ENCODE measurements at regions not wholly inside any gene's neighbourhood (a gene's known extent, or its start where the extent isn't known, plus 50 kb on each side); places are given as distances from the start of the nearest gene placed in this dataset.

DNA sequence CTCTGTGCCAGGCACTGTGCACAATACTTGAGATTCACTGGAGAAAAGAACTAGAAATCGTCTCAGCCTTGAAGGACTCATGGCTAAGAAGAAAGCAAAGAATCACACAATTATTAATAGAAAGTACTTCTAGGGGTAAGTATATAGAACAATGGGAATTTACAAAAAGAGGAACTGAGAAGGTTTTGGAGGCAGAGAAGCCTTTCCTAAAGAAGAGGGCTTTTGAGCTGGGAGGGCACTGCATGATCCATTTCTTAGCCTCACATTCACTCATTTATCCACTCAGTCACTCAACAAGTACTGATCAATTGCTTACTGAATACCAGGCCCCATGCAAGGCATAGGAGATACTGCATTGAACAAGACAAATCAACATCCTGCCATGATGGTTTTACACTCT, 113.5 kb downstream of the TMEM114 start:
- WGBS, 2 donors: 73 to 79% methylated on average over 1 of the region's 1 CpG

DNA sequence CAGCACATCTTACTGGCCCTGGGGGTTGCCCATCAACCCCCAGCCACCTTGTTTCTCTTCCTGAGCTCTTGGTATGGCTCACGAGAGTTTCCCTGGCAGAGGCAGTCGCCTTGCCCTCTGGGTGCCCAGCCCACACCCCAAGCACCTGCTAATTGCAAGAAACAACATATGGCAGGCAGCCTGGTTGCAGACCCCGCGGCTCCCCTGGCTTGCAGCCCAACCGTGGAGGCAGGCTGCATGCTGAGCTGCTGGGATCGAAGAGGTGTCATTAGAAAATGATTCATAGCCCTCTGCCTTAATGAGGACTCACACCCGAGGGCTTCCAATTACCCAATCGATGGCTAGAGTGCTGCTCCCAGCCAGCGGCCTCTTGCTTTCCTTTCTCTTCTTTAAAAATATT, 115.7 kb downstream of the TMEM114 start:
- Histone ChIP-seq H3K4me3 (no peak overlapping the region), H3K36me3 (no peaks in the 10 kb centered on the region), H3K4me1 (no peaks in the 10 kb centered on the region), H3K27ac (no peak overlapping the region), H3K27me3 (no peaks in the 10 kb centered on the region), H3K9me3 (no peaks in the 10 kb centered on the region)
- 27 to 34% methylated on average over 5 of the region's 9 CpGs for WGBS, 2 donors
- intact Hi-C loops (cut with DNase I): no loop called here
- DNase-seq: no peak
- TF ChIP-seq, protein P1, sequence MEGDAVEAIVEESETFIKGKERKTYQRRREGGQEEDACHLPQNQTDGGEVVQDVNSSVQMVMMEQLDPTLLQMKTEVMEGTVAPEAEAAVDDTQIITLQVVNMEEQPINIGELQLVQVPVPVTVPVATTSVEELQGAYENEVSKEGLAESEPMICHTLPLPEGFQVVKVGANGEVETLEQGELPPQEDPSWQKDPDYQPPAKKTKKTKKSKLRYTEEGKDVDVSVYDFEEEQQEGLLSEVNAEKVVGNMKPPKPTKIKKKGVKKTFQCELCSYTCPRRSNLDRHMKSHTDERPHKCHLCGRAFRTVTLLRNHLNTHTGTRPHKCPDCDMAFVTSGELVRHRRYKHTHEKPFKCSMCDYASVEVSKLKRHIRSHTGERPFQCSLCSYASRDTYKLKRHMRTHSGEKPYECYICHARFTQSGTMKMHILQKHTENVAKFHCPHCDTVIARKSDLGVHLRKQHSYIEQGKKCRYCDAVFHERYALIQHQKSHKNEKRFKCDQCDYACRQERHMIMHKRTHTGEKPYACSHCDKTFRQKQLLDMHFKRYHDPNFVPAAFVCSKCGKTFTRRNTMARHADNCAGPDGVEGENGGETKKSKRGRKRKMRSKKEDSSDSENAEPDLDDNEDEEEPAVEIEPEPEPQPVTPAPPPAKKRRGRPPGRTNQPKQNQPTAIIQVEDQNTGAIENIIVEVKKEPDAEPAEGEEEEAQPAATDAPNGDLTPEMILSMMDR (IDR thresholded peaks at IDR 0.05): no peak
- no peak for TF ChIP-seq POLR2A (IDR thresholded peaks at IDR 0.05)

More for the DNA sequence above, 113.5 kb downstream of the TMEM114 start:
- no peak for TF ChIP-seq POLR2A (IDR thresholded peaks at IDR 0.05)
- TF ChIP-seq, protein P1 (IDR thresholded peaks at IDR 0.05): no peak
- Histone ChIP-seq H3K27ac (no peak overlapping the region), H3K4me3 (no peak overlapping the region), H3K36me3 (no peaks in the 10 kb centered on the region), H3K27me3 (no peaks in the 10 kb centered on the region), H3K9me3 (no peaks in the 10 kb centered on the region), H3K4me1 (no peaks in the 10 kb centered on the region)
- intact Hi-C loops (cut with DNase I): no loop called here
- DNase-seq: no peak

DNA sequence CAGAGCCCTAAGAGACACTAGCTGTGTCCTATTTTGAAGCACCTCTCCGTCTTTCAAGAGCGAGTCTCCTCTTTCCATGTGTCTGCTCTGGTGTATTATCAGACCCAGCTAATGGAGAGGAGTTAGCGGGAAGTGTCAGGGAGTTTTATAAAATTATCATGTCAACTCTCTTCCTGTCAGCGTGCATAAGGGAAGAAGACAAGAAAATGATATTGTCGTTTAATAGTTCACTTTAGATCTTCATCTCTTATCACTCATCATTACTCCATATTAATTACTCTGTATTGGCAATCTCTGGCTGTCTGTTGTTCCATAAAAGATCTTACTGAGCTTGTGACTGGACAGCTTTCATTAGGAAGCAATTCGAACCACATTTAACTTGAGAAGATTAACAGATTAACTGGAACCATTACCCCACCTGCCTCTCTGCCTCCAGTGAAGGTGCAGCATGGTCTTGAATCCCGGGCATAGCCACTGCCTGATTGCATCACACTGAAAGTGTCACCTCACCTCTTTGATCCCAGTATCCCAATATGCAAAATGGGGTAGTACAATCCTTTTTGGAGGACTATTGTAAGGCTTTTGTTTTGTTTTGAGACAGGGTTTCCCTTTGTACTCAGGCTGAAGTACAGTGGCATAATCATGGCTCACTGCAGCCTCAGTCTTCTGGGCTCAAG, 121.1 kb downstream of the TMEM114 start:
- 74 to 81% methylated on average over 7 of the region's 7 CpGs for WGBS, 2 donors
- H3K36me3 ChIP-seq: no peaks in the 10 kb centered on the region
- intact Hi-C loops (cut with DNase I): no loop called here
- H3K4me1 ChIP-seq: no peaks in the 10 kb centered on the region
- TF ChIP-seq, protein P1 (IDR thresholded peaks at IDR 0.05): no peak
- TF ChIP-seq POLR2A (IDR thresholded peaks at IDR 0.05): no peak
- no peak overlapping the region for H3K27ac ChIP-seq
- DNase-seq: no peak
- no peaks in the 10 kb centered on the region for H3K9me3 ChIP-seq
- H3K4me3 ChIP-seq: no peak overlapping the region
- H3K27me3 ChIP-seq: no peaks in the 10 kb centered on the region

DNA sequence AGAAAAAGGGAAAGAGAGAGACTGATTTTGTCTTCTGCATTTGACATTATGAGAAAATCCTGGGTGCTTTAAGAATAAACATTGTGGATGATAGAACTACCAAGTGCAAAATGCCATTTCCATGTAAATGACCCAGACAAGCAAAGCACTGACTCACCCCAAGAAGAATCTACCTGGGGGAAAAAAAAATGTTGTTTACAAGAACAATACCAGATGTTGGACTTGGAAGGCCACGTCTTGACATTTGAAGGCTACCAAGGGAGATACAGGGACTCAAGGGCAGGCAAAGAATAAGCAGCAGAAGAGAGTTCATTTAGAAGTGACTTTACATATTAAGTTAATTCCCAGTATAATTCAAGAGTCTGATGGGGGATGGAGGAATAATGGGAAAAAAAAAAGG, 125.3 kb downstream of the TMEM114 start:
- intact Hi-C loops (cut with DNase I): no loop called here
- WGBS, 2 donors: 24 to 41% methylated on average over 1 of the region's 1 CpG
- H3K4me3 ChIP-seq: no peak overlapping the region
- H3K9me3 ChIP-seq: no peaks in the 10 kb centered on the region
- TF ChIP-seq, protein P1 (IDR thresholded peaks at IDR 0.05): no peak
- TF ChIP-seq POLR2A (IDR thresholded peaks at IDR 0.05): no peak
- H3K27ac ChIP-seq: no peak overlapping the region
- no peaks in the 10 kb centered on the region for H3K27me3 ChIP-seq
- H3K4me1 ChIP-seq: no peaks in the 10 kb centered on the region
- DNase-seq: no peak
- no peaks in the 10 kb centered on the region for H3K36me3 ChIP-seq

DNA sequence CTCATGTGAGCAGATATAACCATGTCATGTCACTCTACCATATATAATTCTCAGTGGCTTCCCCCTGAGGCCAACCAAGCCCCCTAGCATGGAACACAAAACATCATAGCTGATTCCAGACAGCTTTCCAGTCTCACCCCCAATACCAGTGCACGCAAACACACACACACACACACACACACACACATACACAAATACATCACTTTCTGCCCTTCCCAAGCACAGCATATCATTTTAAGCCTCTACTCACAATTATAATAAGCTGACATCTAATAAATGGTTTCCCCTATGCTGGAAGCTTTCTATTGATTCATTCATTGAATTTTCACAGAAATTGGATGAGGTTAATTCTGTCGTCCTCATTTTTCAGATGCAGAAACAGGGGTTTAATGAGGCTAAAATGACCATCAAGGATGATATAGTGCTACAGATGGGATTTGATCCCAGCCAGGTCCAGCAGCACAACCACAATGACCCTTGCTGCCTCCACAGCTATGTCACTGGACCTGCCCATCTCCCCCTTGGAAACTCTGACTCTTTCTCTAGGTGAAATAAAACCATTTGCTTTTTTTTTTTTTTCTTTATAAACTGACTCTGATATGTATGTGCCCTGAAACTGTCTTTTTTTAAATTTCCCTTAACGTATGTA, 131.1 kb downstream of the TMEM114 start:
- H3K4me1 ChIP-seq: no peaks in the 10 kb centered on the region
- no peaks in the 10 kb centered on the region for H3K27me3 ChIP-seq
- H3K27ac ChIP-seq: no peak overlapping the region
- H3K4me3 ChIP-seq: no peak overlapping the region
- TF ChIP-seq, protein P1 (IDR thresholded peaks at IDR 0.05): no peak
- TF ChIP-seq POLR2A (IDR thresholded peaks at IDR 0.05): no peak
- DNase-seq: no peak
- no peaks in the 10 kb centered on the region for H3K9me3 ChIP-seq
- WGBS, 2 donors: 48 to 72% methylated on average over 3 of the region's 3 CpGs
- intact Hi-C loops (cut with DNase I): no loop called here
- H3K36me3 ChIP-seq: no peaks in the 10 kb centered on the region
